ENCODE measurements at regions not wholly inside any gene's neighbourhood (a gene's known extent, or its start where the extent isn't known, plus 50 kb on each side); places are given as distances from the start of the nearest gene placed in this dataset.

DNA sequence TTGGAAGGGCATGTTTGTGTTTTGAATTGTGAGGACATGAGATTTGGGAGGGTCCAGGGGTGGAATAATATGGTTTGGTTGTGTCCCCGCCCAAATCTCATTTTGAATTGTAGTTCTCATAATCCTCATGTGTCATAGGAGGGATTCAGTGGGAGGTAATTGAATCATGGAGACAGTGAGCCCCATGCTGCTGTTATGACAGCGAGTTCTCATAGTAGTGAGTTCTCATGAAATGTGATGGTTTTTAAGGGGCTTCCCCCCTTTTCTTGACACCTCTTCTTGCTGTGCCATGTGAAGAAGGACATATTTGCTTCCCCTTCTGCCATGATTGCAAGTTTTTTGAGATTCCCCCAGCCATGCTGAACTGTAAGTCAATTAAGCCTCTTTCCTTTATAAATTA is 260.0 kb downstream of the DUSP6 start:
- no peak for DNase-seq (ENCODE audit: low spot score)

DNA sequence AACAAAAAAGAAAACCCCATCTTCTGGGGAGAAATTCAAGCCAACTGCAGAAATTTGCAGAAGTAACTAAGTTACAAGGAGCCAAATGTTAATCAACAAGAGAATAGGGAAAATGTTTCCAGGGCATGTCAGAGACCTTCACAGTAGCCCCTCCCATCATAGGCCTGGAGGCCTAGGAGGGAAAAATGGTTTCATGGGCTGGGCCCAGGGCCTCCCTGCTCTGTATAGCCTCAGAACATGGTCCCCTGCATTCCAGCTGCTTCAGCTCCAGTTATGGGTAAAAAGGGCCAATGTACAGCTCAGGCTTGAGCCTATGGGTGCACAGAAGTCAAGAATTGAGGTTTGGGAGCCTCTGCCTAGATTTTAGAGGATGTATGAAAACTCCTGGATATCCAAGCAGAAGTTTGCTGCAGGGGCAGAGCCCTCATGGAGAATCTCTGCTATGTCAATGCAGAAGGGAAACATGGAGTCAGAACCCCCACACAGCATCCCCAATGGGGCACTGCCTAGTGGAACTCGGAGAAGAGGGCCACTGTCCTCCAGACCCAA is 260.9 kb downstream of the DUSP6 start:
- no peak for DNase-seq (ENCODE audit: low spot score)

DNA sequence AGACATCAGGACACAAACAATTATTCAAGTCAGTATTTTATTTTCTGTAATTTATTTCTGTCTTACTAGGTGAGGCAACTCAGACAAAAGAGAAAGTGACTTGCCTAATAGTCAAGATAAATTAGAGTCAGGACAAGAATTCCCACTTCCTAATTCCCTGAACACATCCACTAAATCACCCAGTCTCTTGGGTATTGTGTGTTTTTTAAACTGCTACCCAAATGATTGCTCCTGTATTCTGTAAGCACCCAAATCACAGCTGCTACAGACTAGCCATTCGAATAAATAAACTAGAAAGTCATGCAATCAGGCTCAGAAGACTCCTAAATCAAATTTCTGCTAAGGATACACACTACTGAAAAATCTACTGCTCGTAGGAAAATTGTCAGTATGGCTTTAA is 263.0 kb downstream of the DUSP6 start:
- DNase-seq (ENCODE audit: low spot score) = no peak

DNA sequence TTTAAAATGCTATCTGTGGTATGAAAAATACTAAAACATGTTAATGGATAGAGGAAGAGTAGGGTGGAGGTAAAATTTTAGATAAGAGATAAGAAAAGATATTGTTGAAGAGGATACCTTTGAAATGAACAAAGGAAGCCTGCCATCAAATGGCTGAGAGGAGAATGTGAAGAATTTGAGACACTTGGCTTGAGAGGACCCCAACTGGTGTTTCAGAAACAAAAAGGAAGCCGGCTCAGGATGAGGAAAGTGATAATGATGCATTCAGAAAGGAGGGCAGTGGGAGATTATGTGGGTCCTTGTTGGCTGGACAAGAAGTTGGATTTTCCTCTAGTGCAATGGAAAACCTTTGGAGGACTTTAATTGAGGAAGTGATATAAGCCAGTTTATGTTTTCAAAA is 264.4 kb downstream of the DUSP6 start:
- no peak for DNase-seq (ENCODE audit: low spot score)

DNA sequence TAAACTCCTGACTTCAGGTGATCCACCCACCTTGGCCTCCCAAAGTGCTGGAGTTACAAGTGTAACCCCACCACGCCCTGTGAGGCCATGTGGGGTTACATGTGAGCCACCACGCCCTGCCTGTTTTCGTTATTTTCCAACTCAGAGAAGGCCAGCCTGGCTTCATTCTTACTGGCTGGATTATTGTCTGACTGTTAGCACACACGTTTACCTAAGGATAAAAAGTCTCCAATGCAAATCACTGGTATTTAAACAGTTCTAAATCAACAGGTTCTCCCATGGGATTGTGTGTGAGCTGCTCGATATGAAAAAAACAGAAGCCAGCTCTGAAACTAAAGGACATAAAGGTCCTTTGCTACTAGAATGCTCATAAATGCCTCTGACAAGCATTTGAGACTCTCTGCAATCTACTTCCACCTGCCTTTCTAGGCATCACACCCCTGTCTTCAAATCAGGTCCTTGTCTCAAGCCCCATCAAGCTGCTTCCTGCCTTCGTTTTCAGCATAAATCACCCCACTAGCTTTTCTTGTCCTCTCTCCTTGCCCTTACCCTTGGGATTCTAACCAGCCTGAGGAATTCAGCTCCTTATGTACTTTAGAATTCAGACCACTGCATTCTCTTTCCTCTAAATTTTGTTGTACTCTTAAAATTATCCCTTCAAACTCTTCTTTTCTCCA is 265.0 kb downstream of the DUSP6 start:
- DNase-seq (ENCODE audit: low spot score) = no peak

DNA sequence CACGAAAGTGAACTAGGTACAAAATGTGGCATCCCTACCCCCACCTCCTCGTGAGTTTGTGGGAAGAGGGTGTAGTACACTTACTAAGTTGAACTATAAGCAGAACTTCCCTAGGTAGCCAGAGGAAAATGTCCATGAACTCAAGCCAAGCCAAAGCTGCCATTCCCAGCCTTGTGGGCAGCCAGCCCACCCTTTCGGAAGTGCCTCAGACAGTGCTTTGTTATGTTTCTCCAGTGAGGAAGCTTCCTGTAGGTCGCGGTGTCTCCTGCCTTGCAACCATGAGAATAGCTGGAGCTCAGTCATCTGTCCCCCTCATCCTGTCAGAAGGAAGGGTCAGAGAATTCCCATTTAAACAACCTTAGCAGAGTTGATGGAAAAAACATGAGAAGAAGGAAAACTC is 266.9 kb downstream of the DUSP6 start:
- DNase-seq (ENCODE audit: low spot score) = no peak

DNA sequence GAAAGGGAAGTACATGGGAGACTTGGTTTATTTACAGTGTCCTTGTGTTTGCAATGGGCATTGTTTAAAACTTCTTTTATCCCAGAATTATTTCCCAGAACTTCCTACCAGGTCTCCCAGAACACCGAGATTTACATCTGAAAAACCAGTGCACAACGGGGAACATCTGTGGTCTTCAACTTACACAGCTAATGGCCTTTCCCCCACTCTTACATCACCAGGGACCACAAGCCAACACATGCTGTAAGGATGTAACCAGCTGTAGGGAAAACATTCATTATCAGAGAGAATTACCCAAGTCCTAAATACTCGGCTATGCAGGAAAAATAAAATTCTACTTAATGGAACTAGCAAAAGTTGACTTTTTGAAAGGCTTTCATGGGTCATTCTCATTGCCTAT is 267.6 kb downstream of the DUSP6 start:
- DNase-seq (ENCODE audit: low spot score) = no peak

DNA sequence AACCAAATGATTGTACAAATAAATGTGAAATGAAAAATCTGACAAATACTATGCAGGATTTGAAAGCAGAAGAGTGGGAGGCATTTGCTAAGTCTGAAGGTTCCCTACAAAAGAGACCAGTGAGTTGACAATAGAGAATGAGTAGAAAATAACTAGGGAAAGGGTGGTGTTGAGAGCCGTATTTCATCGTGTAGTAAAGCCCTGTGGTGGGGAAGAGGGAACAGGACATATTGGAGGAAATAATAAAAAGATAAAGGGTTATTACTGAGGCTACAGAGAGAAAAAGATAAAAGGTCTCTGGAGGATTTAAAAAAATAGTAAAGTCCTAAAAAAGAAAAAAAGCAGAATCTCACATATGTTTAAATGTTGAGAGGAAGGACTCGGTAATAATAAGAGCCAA is 268.8 kb downstream of the DUSP6 start:
- DNase-seq (ENCODE audit: low spot score) = no peak

DNA sequence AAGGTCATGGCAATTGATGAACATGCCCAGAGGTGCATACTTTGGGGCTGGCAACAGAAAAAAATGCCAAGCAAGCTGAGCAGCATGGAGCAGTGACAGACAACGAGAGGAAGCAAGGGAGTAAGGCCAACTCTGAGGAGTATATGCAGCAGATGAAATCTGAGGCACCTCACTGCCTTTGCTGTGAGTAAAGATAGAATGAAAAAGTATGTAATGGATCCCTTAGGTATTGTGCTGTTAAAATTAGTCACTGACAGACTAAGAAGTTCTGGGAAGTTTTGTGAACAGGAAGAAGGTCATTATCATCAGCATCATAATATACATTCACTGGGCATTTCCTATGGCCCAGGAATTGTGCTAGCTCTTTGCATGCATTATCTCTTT is 269.9 kb downstream of the DUSP6 start:
- DNase-seq (ENCODE audit: low spot score) = no peak

DNA sequence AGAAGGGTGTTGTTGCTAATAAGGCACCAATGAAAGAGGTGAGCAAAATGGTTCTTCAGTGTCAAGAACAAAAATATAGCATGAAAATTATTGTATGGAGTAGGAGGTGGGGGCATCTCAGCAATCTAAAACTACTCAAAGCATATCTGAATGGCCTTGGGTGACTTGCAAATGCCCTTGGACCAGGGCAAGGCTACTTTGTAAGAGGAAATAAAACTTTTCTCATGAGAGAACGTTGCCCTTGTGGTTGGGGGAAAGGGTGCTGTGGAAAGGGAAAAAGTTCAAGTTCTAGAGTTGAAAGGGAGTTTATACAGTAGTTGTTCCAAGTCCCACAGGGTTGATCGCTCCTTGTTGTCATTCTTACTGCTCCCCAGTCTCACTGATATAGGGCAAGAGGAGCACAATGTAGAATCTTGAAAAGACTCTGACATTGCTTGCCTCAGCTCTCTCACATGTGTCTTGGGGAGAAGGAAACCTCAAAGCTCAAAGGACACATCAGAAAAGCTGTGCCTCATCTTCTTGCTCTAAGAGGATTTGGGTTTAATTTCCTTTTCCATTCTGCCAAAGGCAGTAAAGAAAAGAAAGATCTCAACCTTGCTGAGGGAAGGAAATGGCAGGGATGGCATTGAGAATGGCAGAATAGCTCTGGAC is 270.5 kb downstream of the DUSP6 start:
- no peak for DNase-seq (ENCODE audit: low spot score)

DNA sequence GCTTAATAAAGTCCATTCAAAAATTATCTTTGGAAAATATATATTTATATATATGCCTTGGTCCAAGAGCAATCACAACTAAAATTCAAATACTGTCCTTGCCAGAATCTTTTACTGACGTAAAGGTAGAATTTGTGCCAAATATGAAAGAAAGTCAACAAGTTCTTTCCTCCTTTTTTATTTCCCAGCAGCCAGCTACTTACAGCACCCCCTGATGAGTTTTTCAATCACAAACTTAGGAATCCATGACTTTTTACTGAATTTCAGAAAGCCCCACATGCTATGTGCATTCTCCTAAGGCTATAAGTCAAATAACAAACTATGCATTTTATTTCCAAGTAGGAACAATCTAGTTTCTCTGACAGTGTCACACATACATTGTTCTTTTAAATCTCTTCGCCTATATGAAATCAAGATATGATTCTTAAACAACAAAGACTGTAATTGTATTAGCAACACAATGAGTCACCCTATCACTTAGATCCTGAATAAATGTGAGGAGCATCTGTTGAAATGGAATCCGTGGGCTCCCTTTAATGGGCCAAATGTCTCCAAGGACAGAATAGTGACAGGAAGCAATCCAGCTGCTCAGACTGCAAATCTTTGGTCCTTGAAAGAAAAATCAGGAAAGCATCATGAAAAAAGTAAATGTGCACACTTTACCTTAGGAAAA is 271.4 kb downstream of the DUSP6 start:
- no peak for DNase-seq (ENCODE audit: low spot score)

DNA sequence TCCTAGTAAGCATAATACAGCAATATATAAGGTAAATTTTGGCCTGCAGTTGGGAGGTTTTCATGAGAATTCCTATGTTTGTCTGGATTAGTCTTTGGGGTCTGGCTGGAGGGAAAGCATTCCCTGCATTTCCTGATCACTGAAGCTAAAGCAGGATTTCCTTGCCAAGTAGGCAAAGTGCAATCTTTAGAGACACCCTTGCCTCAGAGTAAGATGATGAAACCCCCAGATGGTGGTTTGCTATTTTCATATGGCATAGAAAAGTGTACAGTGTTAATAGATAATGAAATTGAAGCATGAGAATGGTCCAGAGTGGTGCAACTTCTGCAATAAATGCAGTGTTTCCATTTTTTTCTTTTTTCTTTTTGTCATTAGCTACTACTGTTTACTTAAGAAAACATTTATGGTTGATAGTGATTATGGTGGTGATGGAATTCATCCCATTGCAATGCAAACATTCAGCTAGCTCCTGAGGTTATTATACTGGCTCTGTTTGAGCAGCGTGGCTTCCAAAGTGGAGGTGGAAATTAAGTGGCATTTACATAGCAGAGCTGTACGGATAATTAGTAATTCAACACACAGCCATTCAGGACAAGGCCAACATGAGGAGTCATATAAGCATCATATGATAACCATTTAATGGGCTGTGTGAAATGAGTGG is 276.3 kb downstream of the DUSP6 start:
- DNase-seq (ENCODE audit: low spot score) = no peak

DNA sequence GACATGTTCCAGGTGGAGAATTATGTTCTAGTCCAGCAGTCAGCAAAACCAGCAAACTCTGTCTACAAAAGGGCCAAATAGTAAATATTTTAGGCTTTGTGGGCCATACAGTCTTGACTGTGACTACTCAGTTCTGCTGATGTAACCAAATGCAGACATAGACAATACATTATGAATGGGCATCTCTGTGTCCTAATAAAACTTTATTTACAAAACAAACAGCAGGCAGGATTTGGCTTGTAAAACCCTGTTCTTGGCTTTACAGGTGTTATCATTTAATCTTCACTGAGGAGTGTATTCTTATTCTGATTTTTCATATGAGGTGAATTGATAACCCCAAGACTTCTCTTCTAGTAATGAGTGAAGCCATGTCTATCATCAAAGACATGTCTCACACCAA is 278.6 kb downstream of the DUSP6 start:
- no peak for DNase-seq (ENCODE audit: low spot score)

DNA sequence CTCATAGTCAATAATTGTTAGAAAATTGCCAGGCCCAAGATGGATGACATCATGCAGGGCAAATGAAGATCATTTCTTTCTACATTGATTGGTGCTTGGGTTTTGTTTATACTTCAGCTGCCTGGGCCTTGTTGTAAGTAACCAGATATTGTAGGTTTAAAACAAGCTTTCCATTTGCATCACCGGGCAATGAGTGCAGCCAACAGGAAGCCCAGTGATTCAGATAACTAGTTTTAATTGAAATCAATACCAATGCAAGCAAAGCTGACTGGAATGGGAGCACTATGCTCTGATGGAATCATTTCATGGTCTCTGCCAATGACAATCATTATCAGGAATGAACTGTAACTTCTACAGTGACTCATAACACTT is 279.3 kb downstream of the DUSP6 start:
- no peak for DNase-seq (ENCODE audit: low spot score)

DNA sequence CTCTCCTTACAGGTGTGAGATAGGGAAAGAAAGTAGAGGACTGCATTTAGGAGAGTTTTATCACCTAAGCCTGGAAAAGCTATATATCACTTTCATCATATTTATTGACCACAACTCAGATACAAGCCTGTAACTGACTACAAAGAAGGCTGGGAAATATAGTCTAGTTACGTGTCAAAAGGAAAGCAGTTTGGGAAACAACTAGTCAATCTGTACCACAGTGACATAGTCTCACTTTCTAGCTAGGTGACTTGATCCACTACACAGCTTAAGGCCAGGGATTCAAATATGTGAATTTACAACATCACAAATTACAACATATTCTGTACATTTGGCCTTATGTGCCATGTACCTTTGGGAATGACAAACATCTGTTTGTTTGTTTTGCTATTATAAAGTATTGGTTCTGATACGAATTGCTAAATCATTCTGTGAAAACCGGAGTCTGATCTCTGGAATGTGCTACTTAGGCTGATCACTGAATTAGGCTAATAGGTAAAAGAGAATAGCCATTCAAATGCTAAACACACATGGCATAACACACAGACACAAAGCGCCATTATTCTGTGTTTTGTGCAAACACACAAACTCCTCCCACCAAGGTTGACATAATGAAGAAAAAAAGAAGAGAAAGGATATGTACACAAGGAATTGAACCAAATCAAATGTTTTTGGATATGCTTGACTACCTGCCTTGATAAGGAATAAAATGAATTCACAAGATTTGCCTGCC is 279.8 kb downstream of the DUSP6 start:
- no peak for DNase-seq (ENCODE audit: low spot score)

DNA sequence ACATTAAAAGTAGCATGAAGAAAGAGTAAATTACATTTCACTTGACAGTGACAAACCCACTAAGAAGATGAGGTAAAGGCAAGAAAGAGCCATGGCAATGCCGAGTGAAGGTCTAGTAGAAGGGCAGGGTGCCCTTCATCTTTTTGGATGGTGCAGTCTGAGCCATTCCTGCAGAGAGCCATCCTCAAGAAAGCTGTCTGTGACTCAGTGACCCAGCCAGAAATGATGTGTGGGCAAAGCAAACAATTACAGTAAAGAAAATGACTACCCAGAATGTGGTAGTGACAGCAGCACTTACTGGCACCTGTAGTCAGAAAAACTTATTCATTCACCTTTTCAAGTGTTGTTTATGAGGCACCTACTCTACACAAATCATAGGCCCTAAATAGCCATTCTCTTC is 281.7 kb downstream of the DUSP6 start:
- DNase-seq (ENCODE audit: low spot score) = no peak

DNA sequence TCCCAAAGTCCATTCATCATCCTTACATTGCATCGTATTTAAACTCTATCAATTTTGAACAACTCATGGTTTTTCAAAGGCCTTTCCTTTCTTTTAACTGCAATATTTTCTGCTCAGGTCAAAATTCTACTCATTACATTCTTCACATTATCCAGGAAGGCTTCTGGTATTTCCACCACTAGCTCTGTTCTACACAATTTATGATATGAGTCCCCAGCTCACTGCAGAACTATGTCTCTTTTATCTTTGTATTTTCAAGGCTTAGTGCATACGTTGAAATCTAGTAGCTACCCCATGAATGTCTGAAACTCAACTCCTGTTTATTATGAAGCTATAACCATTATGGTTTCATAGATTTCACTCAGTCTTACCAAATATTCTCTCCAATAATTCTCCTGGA is 282.9 kb downstream of the DUSP6 start:
- DNase-seq (ENCODE audit: low spot score) = no peak

DNA sequence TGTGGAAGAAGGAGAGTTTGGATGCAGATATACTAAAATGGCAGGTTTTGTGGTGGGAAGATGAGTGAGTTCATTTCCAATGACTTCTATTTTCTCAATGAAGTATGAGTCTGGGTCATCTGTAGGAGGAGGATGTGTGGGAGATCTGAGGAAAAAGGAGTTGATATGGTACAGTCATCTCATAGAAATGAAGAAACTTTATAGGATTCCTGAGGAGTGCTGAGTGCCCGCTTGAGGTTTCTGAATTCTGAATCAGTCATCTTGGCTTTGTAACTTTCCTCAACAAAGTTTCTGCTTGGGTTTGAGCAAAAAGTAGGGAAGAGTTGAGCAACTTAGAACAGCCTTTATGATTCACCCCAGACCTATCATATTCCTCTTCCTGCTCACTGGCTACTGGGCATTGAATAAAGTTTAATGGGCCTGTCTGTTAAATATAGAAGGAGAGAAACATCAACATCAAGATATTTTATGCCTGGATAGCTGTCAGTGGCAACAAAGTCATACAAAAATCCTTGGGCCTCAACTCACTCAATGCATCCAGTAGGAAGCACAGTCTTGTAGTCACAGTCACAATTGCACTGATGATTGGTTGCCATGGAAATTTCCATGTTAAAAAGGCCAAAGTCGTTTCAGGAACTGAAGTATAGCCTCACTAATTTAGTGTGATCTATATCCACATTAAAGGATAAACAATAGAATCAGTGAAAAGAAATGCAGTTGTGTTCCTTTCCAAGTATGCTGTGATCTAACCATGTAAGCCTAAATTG is 284.7 kb downstream of the DUSP6 start:
- DNase-seq (ENCODE audit: low spot score) = no peak

DNA sequence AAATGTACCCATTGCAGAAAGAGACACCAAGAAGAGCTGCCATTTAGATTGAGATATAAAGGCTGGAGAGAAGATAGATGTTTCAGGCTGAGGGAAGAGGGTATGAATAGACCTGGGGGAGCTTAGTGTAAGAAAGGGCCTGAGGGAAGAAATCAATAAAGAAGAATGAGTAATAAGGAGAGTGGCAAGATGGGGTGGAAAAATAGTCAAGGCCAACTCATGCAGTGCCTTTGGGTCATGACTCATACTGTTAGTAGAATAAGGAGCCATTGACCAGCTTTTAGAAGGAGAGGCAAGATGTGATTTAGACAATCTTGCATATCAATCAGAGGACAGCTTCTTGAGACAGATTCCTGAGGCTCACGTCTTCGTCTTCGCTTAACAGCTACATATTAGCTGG is 287.5 kb downstream of the DUSP6 start:
- DNase-seq (ENCODE audit: low spot score) = no peak

DNA sequence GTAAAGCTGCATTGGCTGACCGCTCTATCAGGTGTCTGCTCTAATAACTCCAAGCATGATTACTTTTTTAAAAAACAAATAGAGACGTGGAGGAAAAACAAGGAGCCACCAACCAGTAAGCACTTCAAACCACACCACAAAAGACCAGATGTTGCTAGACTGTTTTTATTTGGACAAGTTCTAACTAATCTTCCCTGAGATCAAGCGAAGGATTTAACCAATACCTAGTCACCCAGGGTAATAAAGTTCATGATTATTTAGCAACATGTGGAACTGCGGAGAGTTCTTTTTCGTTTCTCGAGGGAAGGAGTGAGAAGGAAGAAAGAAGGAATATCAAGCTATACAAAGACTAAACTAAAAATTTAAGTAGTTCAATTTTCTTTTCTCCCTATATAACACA is 288.1 kb downstream of the DUSP6 start:
- no peak for DNase-seq (ENCODE audit: low spot score)

DNA sequence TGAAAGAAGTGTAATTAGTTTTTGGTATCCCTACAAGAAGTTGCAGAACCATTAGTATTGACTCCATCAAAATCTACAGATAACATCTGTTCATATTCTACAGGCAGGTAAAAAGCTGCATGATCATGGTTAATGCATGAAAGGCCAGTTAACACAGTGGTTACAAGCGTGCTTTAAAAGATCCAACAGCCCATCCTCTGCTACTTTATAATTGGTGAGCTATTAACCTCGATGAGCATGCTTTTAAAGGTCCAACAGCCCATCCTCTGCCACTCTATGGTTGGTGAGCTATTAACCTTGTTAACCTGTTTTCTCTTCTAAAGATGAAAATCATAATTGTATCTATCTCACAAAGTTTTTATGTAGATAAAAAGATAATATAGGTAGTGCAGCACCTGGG is 289.3 kb downstream of the DUSP6 start:
- DNase-seq (ENCODE audit: low spot score) = no peak
